Right lobe of liver (tissue), 4 donors: ENCODE measurements at regions not wholly inside any gene's neighbourhood (a gene's known extent, or its start where the extent isn't known, plus 50 kb on each side); places are given as distances from the start of the nearest gene placed in this dataset.

Experiments used
- CTCF ChIP-seq, 4 donors: fragments of 200-600 bp in 3 of 4; fragments of 450-650 bp in 1 of 4; IDR thresholded peaks; one replicate each; pipeline versions ENCODE4 v1.5.1 to v1.8.0; 2016 to 2022; ENCODE audit warnings: antibody characterized with exemption in 4 of 4, mild to moderate bottlenecking in 2 of 4
- POLR2A ChIP-seq: fragments of 450-650 bp; IDR thresholded peaks from one replicate; pipeline ENCODE4 v1.6.1; 2017; ENCODE audit warnings: antibody characterized with exemption, mild to moderate bottlenecking
- donor health status: DM: no; HTN: no; CAD: no.
- donor health status: DM: no; HTN: no; CAD: no.
- donor health status: DM: no; HTN: yes; CAD: no.

GRCh38 chr4:57774171-57774570 is 664.0 kb upstream of the IGFBP7 start:
- no peak for TF ChIP-seq CTCF (IDR thresholded peaks at IDR 0.05)
- TF ChIP-seq POLR2A = no peak
